Liver (tissue), 8 donors: ENCODE measurements at regions not wholly inside any gene's neighbourhood (a gene's known extent, or its start where the extent isn't known, plus 50 kb on each side); places are given as distances from the start of the nearest gene placed in this dataset.

ENCODE experiments used
- DNase-seq: peaks from one replicate; pipeline ENCODE4 v3.0.0-alpha.2; 2017; ENCODE audit warnings: low spot score
- H3K27ac ChIP-seq, 2 donors: one replicate each; pipeline ENCODE4 v1.7.0; 2013; ENCODE audit warnings: inconsistent platforms in 2 of 2, low read length in 2 of 2, control low read depth in 1 of 2, low read depth in 1 of 2, mild to moderate bottlenecking in 1 of 2
- H3K27me3 ChIP-seq, 4 donors: one replicate each; pipeline versions ENCODE4 v1.6.1 to v1.7.0; 2013; ENCODE audit warnings: low read length in 3 of 4, inconsistent platforms in 1 of 4, mild to moderate bottlenecking in 1 of 4, moderate library complexity in 1 of 4; ENCODE audit not compliant: control insufficient read depth in 4 of 4, insufficient read depth in 4 of 4
- H3K36me3 ChIP-seq, 4 donors: one replicate each; pipeline versions ENCODE4 v1.6.1 to v1.7.0; 2013; ENCODE audit warnings: low read length in 3 of 4, mild to moderate bottlenecking in 3 of 4, low read depth in 1 of 4, moderate library complexity in 1 of 4; ENCODE audit not compliant: control insufficient read depth in 4 of 4, insufficient read depth in 3 of 4
- H3K4me1 ChIP-seq, 4 donors: one replicate each; pipeline versions ENCODE4 v1.6.1 to v1.7.0; 2013; ENCODE audit warnings: low read length in 3 of 4, mild to moderate bottlenecking in 3 of 4, moderate library complexity in 1 of 4; ENCODE audit not compliant: control insufficient read depth in 4 of 4, insufficient read depth in 4 of 4
- H3K4me3 ChIP-seq, 3 donors: one replicate each; pipeline versions ENCODE4 v1.6.1 to v1.7.0; 2013; ENCODE audit warnings: low read length in 3 of 3, control low read depth in 1 of 3, low read depth in 1 of 3, mild to moderate bottlenecking in 1 of 3
- H3K9ac ChIP-seq, 2 donors: one replicate each; pipeline ENCODE4 v1.7.0; 2013; ENCODE audit warnings: low read length in 2 of 2, mild to moderate bottlenecking in 2 of 2, moderate library complexity in 2 of 2, control low read depth in 1 of 2, low read depth in 1 of 2
- H3K9me3 ChIP-seq, 4 donors: one replicate each; pipeline versions ENCODE4 v1.6.1 to v1.7.0; 2013; ENCODE audit warnings: low read length in 3 of 4; ENCODE audit not compliant: control insufficient read depth in 4 of 4
- ATF3 ChIP-seq: IDR thresholded peaks from 2 replicates; pipeline ENCODE4 v1.6.1; 2016; ENCODE audit warnings: antibody characterized with exemption
- CTCF ChIP-seq: fragments of 150-350 bp; IDR thresholded peaks from 2 replicates; pipeline ENCODE4 v1.5.1; 2017; ENCODE audit warnings: improper control_type of control experiment, low read depth, low read length; ENCODE audit not compliant: missing input control
- EGR1 ChIP-seq, 2 donors: IDR thresholded peaks; 2 replicates each; pipeline ENCODE4 v1.6.1; 2016 to 2018; ENCODE audit warnings: antibody characterized with exemption in 2 of 2, low read depth in 2 of 2
- FOXA1 ChIP-seq: IDR thresholded peaks from 2 replicates; pipeline ENCODE4 v1.6.1; 2016; ENCODE audit warnings: antibody characterized with exemption
- FOXA2 ChIP-seq: IDR thresholded peaks from 2 replicates; pipeline ENCODE4 v1.6.1; 2016; ENCODE audit warnings: antibody characterized with exemption
- GABPA ChIP-seq, 2 donors: IDR thresholded peaks in 1 of 2; conservative IDR thresholded peaks in 1 of 2; 2 replicates each; pipeline ENCODE4 v1.6.1; 2016; ENCODE audit warnings: antibody characterized with exemption in 2 of 2, mild to moderate bottlenecking in 1 of 2, moderate library complexity in 1 of 2
- HNF4A ChIP-seq, 2 donors: conservative IDR thresholded peaks; 2 replicates each; pipeline ENCODE4 v1.6.1; 2016; ENCODE audit warnings: antibody characterized with exemption in 2 of 2, mild to moderate bottlenecking in 2 of 2
- HNF4G ChIP-seq: IDR thresholded peaks from 2 replicates; pipeline ENCODE4 v1.6.1; 2016; ENCODE audit warnings: antibody characterized with exemption
- JUND ChIP-seq, 2 donors: IDR thresholded peaks; 2 replicates each; pipeline ENCODE4 v1.6.1; 2016; ENCODE audit warnings: antibody characterized with exemption in 2 of 2
- MAX ChIP-seq: IDR thresholded peaks from 2 replicates; pipeline ENCODE4 v1.6.1; 2016; ENCODE audit warnings: antibody characterized with exemption
- NR2F2 ChIP-seq: IDR thresholded peaks from 2 replicates; pipeline ENCODE4 v1.6.1; 2016; ENCODE audit warnings: antibody characterized with exemption
- RAD21 ChIP-seq, 2 donors: IDR thresholded peaks; 2 replicates each; pipeline ENCODE4 v1.6.1; 2016; ENCODE audit warnings: antibody characterized with exemption in 2 of 2, mild to moderate bottlenecking in 2 of 2
- REST ChIP-seq: IDR thresholded peaks from 2 replicates; pipeline ENCODE4 v1.6.1; 2016; ENCODE audit warnings: antibody characterized with exemption, mild to moderate bottlenecking
- RXRA ChIP-seq, 2 donors: IDR thresholded peaks; 2 replicates each; pipeline ENCODE4 v1.6.1; 2017 to 2018; ENCODE audit warnings: antibody characterized with exemption in 2 of 2, mild to moderate bottlenecking in 1 of 2
- SP1 ChIP-seq: IDR thresholded peaks from 2 replicates; pipeline ENCODE4 v1.6.1; 2018; ENCODE audit warnings: antibody characterized with exemption, mild to moderate bottlenecking
- TAF1 ChIP-seq: conservative IDR thresholded peaks from 2 replicates; pipeline ENCODE4 v1.6.1; 2016; ENCODE audit warnings: antibody characterized with exemption, mild to moderate bottlenecking
- YY1 ChIP-seq: IDR thresholded peaks from 2 replicates; pipeline ENCODE4 v1.6.1; 2016; ENCODE audit warnings: antibody characterized with exemption, mild to moderate bottlenecking
- ZBTB33 ChIP-seq: IDR thresholded peaks from 2 replicates; pipeline ENCODE4 v1.6.1; 2016; ENCODE audit warnings: antibody characterized with exemption
- WGBS: extraction: QIAGEN DNeasy Blood & Tissue Kit; methylation state at CpG from one replicate; pipeline ENCODE4 v1.1.7; 2013; 5-methylcytosine and 5-hydroxymethylcytosine counted together
- donor health status: healthy.
- donor health status: healthy.
- donor health status: healthy.
- donor health status: healthy.
- donor health status: healthy.

- TF ChIP-seq REST = no peak
Observed at GRCh38 chr1:234773936-234774677, 164.1 kb upstream of the IRF2BP2 start (continued).

- Histone ChIP-seq H3K36me3 (no peaks in the 10 kb centered on the region), H3K9me3 (no peaks in the 10 kb centered on the region), H3K4me3 (no peak overlapping the region), H3K4me1 (no peaks in the 10 kb centered on the region), H3K9ac (no peak overlapping the region), H3K27ac (peak overlapping the region; percentile 14 to 35), H3K27me3 (no peaks in the 10 kb centered on the region)
- WGBS = 57% methylated on average over 22 of the region's 22 CpGs
- TF ChIP-seq REST (no peak), ZBTB33 (no peak), YY1 (no peak), ATF3 (no peak), GABPA (IDR thresholded peaks at IDR 0.05 in 1 of 2, conservative IDR thresholded peaks at IDR 0.05 in 1 of 2) (no peak), EGR1 (IDR thresholded peaks at IDR 0.05; ENCODE audit: low read depth in 2 of 2) (no peak), HNF4A (conservative IDR thresholded peaks at IDR 0.05) (no peak), FOXA1 (no peak), JUND (IDR thresholded peaks at IDR 0.05) (peak in 1 of 2 donors; percentile 73), SP1 (peak; percentile 16), CTCF (no peak), MAX (no peak), HNF4G (no peak), NR2F2 (no peak), TAF1 (no peak), FOXA2 (no peak), RXRA (IDR thresholded peaks at IDR 0.05) (no peak), RAD21 (IDR thresholded peaks at IDR 0.05) (peak in 1 of 2 donors; percentile 17)
- DNase-seq = peak; percentile 84
Observed at GRCh38 chr1:234772345-234773147, 162.6 kb upstream of the IRF2BP2 start.
